H9 (cell line): ENCODE measurements at regions not wholly inside any gene's neighbourhood (a gene's known extent, or its start where the extent isn't known, plus 50 kb on each side); places are given as distances from the start of the nearest gene placed in this dataset.

Experiments used
- DNase-seq: peaks from one replicate; pipeline ENCODE4 v3.0.0-alpha.2; 2017
- H2AFZ ChIP-seq: one replicate; pipeline ENCODE4 v1.6.1; 2013; ENCODE audit warnings: mild to moderate bottlenecking, low read length, control low read depth, moderate library complexity
- H2AK5ac ChIP-seq: 2 replicates; pipeline ENCODE4 v1.6.1; 2013; ENCODE audit warnings: low read length, control low read depth, mixed read lengths; ENCODE audit not compliant: insufficient read length
- H2BK120ac ChIP-seq: one replicate; pipeline ENCODE4 v1.6.1; 2013; ENCODE audit warnings: low read depth, mild to moderate bottlenecking, low read length, control low read depth, inconsistent platforms; ENCODE audit not compliant: poor library complexity, severe bottlenecking
- H2BK12ac ChIP-seq: 2 replicates; pipeline ENCODE4 v1.6.1; 2013; ENCODE audit warnings: low read length, control low read depth, mixed read lengths, low read depth; ENCODE audit not compliant: insufficient read length
- H2BK15ac ChIP-seq: 2 replicates; pipeline ENCODE4 v1.6.1; 2013; ENCODE audit warnings: low read depth, low read length, control low read depth
- H2BK20ac ChIP-seq: one replicate; pipeline ENCODE4 v1.6.1; 2013; ENCODE audit warnings: low read depth, mild to moderate bottlenecking, low read length, control low read depth, inconsistent platforms; ENCODE audit not compliant: poor library complexity, severe bottlenecking
- H2BK5ac ChIP-seq: 2 replicates; pipeline ENCODE4 v1.6.1; 2013; ENCODE audit warnings: low read length, control low read depth, mixed read lengths; ENCODE audit not compliant: insufficient read length
- H3K14ac ChIP-seq: 2 replicates; pipeline ENCODE4 v1.6.1; 2013; ENCODE audit warnings: low read length, control low read depth; ENCODE audit not compliant: insufficient read depth
- H3K18ac ChIP-seq: 2 replicates; pipeline ENCODE4 v1.6.1; 2013; ENCODE audit warnings: low read depth, mild to moderate bottlenecking, mixed read lengths, low read length, control low read depth; ENCODE audit not compliant: insufficient read length
- H3K23ac ChIP-seq: 2 replicates; pipeline ENCODE4 v1.6.1; 2013; ENCODE audit warnings: low read length, control low read depth, mixed read lengths, low read depth; ENCODE audit not compliant: insufficient read length
- H3K23me2 ChIP-seq: 2 replicates; pipeline ENCODE4 v1.6.1; 2013; ENCODE audit warnings: low read depth, mild to moderate bottlenecking, mixed read lengths, low read length, control low read depth; ENCODE audit not compliant: insufficient read length, poor library complexity, severe bottlenecking
- H3K27ac ChIP-seq: 2 replicates; pipeline ENCODE4 v1.5.1; 2013; ENCODE audit warnings: low read length, control low read depth, mixed read lengths, low read depth; ENCODE audit not compliant: insufficient read length
- H3K27me3 ChIP-seq: 2 replicates; pipeline ENCODE4 v1.6.1; 2013; ENCODE audit warnings: low read length, control low read depth, inconsistent platforms; ENCODE audit not compliant: insufficient read depth
- H3K4ac ChIP-seq: 2 replicates; pipeline ENCODE4 v1.6.1; 2013; ENCODE audit warnings: low read depth, mild to moderate bottlenecking, control low read depth, inconsistent platforms, low read length, moderate library complexity
- H3K4me1 ChIP-seq: 2 replicates; pipeline ENCODE4 v1.6.1; 2013; ENCODE audit warnings: low read length, control low read depth, inconsistent platforms; ENCODE audit not compliant: insufficient read depth
- H3K4me2 ChIP-seq: 2 replicates; pipeline ENCODE4 v1.6.1; 2013; ENCODE audit warnings: low read length, control low read depth, mixed read lengths; ENCODE audit not compliant: insufficient read length, insufficient read depth
- H3K56ac ChIP-seq: 2 replicates; pipeline ENCODE4 v1.6.1; 2013; ENCODE audit warnings: low read depth, mild to moderate bottlenecking, mixed read lengths, low read length, control low read depth; ENCODE audit not compliant: insufficient read length
- H3K79me1 ChIP-seq: 2 replicates; pipeline ENCODE4 v1.6.1; 2013; ENCODE audit warnings: low read depth, mild to moderate bottlenecking, moderate library complexity, low read length, control low read depth, inconsistent platforms; ENCODE audit not compliant: insufficient read depth, poor library complexity, severe bottlenecking
- H3K79me2 ChIP-seq: 2 replicates; pipeline ENCODE4 v1.6.1; 2013; ENCODE audit warnings: low read length, control low read depth, inconsistent platforms; ENCODE audit not compliant: insufficient read depth
- H3K9ac ChIP-seq: 2 replicates; pipeline ENCODE4 v1.6.1; 2013; ENCODE audit warnings: low read length, control low read depth, mixed read lengths; ENCODE audit not compliant: insufficient read length; ENCODE audit errors: extremely low read depth
- H3K9me3 ChIP-seq: one replicate; pipeline ENCODE4 v1.6.1; 2013; ENCODE audit warnings: low read depth, low read length, inconsistent platforms; ENCODE audit not compliant: control insufficient read depth
- H3T11ph ChIP-seq: one replicate; pipeline ENCODE4 v1.6.1; 2013; ENCODE audit warnings: mild to moderate bottlenecking, low read length, control low read depth, inconsistent platforms
- H4K20me1 ChIP-seq: one replicate; pipeline ENCODE4 v1.6.1; 2013; ENCODE audit not compliant: control insufficient read depth, insufficient read length, insufficient read depth
- H4K5ac ChIP-seq: 2 replicates; pipeline ENCODE4 v1.6.1; 2013; ENCODE audit warnings: low read depth, mild to moderate bottlenecking, mixed read lengths, low read length, control low read depth; ENCODE audit not compliant: insufficient read length
- H4K8ac ChIP-seq: replicated peaks from 2 replicates; pipeline ENCODE4 v1.6.1; 2013; ENCODE audit warnings: low read length, control low read depth, mixed read lengths, low read depth; ENCODE audit not compliant: insufficient read length
- H4K91ac ChIP-seq: 2 replicates; pipeline ENCODE4 v1.6.1; 2013; ENCODE audit warnings: low read depth, mild to moderate bottlenecking, moderate library complexity, mixed read lengths, low read length, control low read depth; ENCODE audit not compliant: insufficient read length
- H3K27ac Mint-ChIP-seq, 3 experiments: 2 replicates in 2 of 3; 3 replicates in 1 of 3; pipeline ENCODE4 v1.8.0; 2020 to 2021; ENCODE audit warnings: mixed read lengths in 3 of 3, mild to moderate bottlenecking in 1 of 3, moderate library complexity in 1 of 3
- H3K27me3 Mint-ChIP-seq: 2 replicates; pipeline ENCODE4 v1.8.0; 2021; ENCODE audit warnings: low read depth, mild to moderate bottlenecking, moderate library complexity, mixed read lengths
- H3K36me3 Mint-ChIP-seq, 3 experiments: 2 replicates in 2 of 3; 3 replicates in 1 of 3; pipeline ENCODE4 v1.8.0; 2020 to 2021; ENCODE audit warnings: low read depth in 3 of 3, mixed read lengths in 3 of 3; ENCODE audit not compliant: insufficient read depth in 1 of 3
- H3K4me1 Mint-ChIP-seq, 2 experiments: 2 replicates each; pipeline ENCODE4 v1.8.0; 2020; ENCODE audit warnings: mixed read lengths in 2 of 2
- H3K4me3 Mint-ChIP-seq, 2 experiments: 2 replicates in 1 of 2; 3 replicates in 1 of 2; pipeline ENCODE4 v1.8.0; 2020 to 2021; ENCODE audit warnings: mild to moderate bottlenecking in 2 of 2, mixed read lengths in 2 of 2, moderate library complexity in 1 of 2
- H3K9me3 Mint-ChIP-seq, 2 experiments: 2 replicates in 1 of 2; 3 replicates in 1 of 2; pipeline ENCODE4 v1.8.0; 2020; ENCODE audit warnings: mild to moderate bottlenecking in 2 of 2, mixed read lengths in 2 of 2, moderate library complexity in 1 of 2
- CTCF ChIP-seq: fragments of 200-600 bp; sonication (generic); conservative IDR thresholded peaks from 3 replicates; pipeline ENCODE4 v1.8.0; 2021; ENCODE audit warnings: antibody characterized with exemption, mild to moderate bottlenecking

GRCh38 chr11:41851743-41852142 lies 392.3 kb upstream of the LRRC4C start:
- no peak overlapping the region for H2BK120ac ChIP-seq
- no peak overlapping the region for H4K91ac ChIP-seq
- no peak overlapping the region for H3K9ac ChIP-seq
- no peak overlapping the region for H3K23ac ChIP-seq
- no peak overlapping the region for H3K18ac ChIP-seq
- H2BK5ac ChIP-seq: no peak overlapping the region
- H2BK20ac ChIP-seq: no peak overlapping the region
- Mint-ChIP-seq H3K27ac (no peak overlapping the region), H3K9me3 (no peaks in the 10 kb centered on the region; a peak in 3 of 5 replicates), H3K4me1 (peaks cover 14 to 17% of the 10 kb centered on the region in 2 experiments), H3K4me3 (no peak overlapping the region), H3K27me3 (no peaks in the 10 kb centered on the region), H3K36me3 (peaks cover 0 to 4% (median 3%) of the 10 kb centered on the region in 3 experiments; a peak in 3 of 7 replicates)
- H2AK5ac ChIP-seq: no peak overlapping the region
- H3K27ac ChIP-seq: no peak overlapping the region
- H4K20me1 ChIP-seq: no peaks in the 10 kb centered on the region
- H3K27me3 ChIP-seq: no peaks in the 10 kb centered on the region
- H4K8ac ChIP-seq: no peak overlapping the region
- no peaks in the 10 kb centered on the region for H3K79me2 ChIP-seq
- no peak overlapping the region for H3T11ph ChIP-seq
- H4K5ac ChIP-seq: no peak overlapping the region
- H2AFZ ChIP-seq: no peak overlapping the region
- H3K14ac ChIP-seq: no peak overlapping the region
- H3K79me1 ChIP-seq: no peaks in the 10 kb centered on the region
- H3K23me2 ChIP-seq: no peaks in the 10 kb centered on the region
- no peak overlapping the region for H2BK15ac ChIP-seq
- no peak overlapping the region for H3K4ac ChIP-seq
- H3K56ac ChIP-seq: no peak overlapping the region
- H3K4me2 ChIP-seq: no peak overlapping the region
- no peak for TF ChIP-seq CTCF
- H3K9me3 ChIP-seq: no peaks in the 10 kb centered on the region
- H2BK12ac ChIP-seq: no peak overlapping the region
- H3K4me1 ChIP-seq: no peaks in the 10 kb centered on the region; the same call in 1 of the 2 replicates
- DNase-seq: no peak
